GM12864 (cell line): ENCODE measurements at regions not wholly inside any gene's neighbourhood (a gene's known extent, or its start where the extent isn't known, plus 50 kb on each side); places are given as distances from the start of the nearest gene placed in this dataset.

Experiments used
- DNase-seq: peaks from one replicate; pipeline ENCODE4 v3.0.0-alpha.2; 2011; ENCODE audit warnings: low read depth
- H3K4me3 ChIP-seq: 2 replicates; pipeline ENCODE4 v1.5.1; 2011; ENCODE audit warnings: mild to moderate bottlenecking, low read depth, low read length, control low read depth
- CTCF ChIP-seq: IDR thresholded peaks from 2 replicates; pipeline ENCODE4 v1.5.1; 2011; ENCODE audit warnings: low read depth, mild to moderate bottlenecking, moderate library complexity, low read length, control low read depth, inconsistent platforms; ENCODE audit errors: missing control alignments

- no peak for DNase-seq
- no peak overlapping the region for H3K4me3 ChIP-seq
Measured at GRCh38 chr14:25942090-25942489, 655.7 kb downstream of the NOVA1 start.

GRCh38 chr14:25933731-25934130, 664.1 kb downstream of the NOVA1 start:
- TF ChIP-seq CTCF: no peak
- no peak overlapping the region for H3K4me3 ChIP-seq
- no peak for DNase-seq

More at GRCh38 chr14:25942090-25942489, 655.7 kb downstream of the NOVA1 start:
- no peak for TF ChIP-seq CTCF

GRCh38 chr14:25929881-25930615, 667.8 kb downstream of the NOVA1 start:
- no peak for TF ChIP-seq CTCF
- H3K4me3 ChIP-seq: no peak overlapping the region
- no peak for DNase-seq

DNA sequence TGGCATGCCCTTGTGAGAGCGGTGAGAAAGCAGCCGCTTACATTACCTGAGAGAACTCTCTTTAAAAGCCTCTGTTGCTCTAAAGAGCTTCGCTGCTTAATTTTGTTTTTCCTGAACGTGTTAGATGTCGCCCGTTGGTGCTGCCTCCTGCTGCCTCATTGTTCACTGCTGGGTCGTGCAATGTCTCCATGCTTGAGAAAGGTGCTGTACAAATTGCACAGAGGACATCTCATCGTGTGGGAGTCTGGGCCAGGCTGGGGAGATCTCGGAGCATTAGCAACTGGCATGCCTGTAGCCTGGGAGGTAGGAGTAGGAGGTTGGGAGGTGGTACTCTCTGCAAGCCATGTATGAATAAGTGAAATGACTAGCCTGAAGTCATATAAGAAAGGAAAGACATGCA, 686.0 kb downstream of the NOVA1 start:
- no peak for TF ChIP-seq CTCF
- no peak for DNase-seq
- H3K4me3 ChIP-seq: no peak overlapping the region

- TF ChIP-seq CTCF: no peak
Measured at GRCh38 chr14:25909045-25909747, 688.6 kb downstream of the NOVA1 start.

GRCh38 chr14:25908277-25909044, 689.4 kb downstream of the NOVA1 start:
- no peak for DNase-seq

More at GRCh38 chr14:25909045-25909747, 688.6 kb downstream of the NOVA1 start:
- DNase-seq: no peak
- H3K4me3 ChIP-seq: no peak overlapping the region

More at GRCh38 chr14:25908277-25909044, 689.4 kb downstream of the NOVA1 start:
- TF ChIP-seq CTCF: no peak
- no peak overlapping the region for H3K4me3 ChIP-seq
